Heart left ventricle (tissue), 16 donors: ENCODE measurements at regions not wholly inside any gene's neighbourhood (a gene's known extent, or its start where the extent isn't known, plus 50 kb on each side); places are given as distances from the start of the nearest gene placed in this dataset.

ENCODE experiments used
- ATAC-seq, 4 donors: fragments of 200-7000 bp; cut with Tn5 transposase; one replicate each; pipeline ENCODE4 v1.9.1; 2020 to 2022; ENCODE audit warnings: moderate library complexity in 4 of 4, mild to moderate bottlenecking in 3 of 4, moderate number of reproducible peaks in 1 of 4
- DNase-seq, 5 donors: peaks; one replicate each; pipeline ENCODE4 v3.0.0-alpha.2; 2020
- H3K27ac ChIP-seq, 12 donors: fragments of 200-600 bp; sonication (generic) in 4 of 12; one replicate each; pipeline versions ENCODE4 v1.5.0 to v1.8.0; 2016 to 2022; ENCODE audit warnings: mild to moderate bottlenecking in 2 of 12
- H3K27me3 ChIP-seq, 9 donors: fragments of 200-600 bp; sonication (generic) in 2 of 9; one replicate each; pipeline versions ENCODE4 v1.5.1 to v1.8.0; 2016 to 2022; ENCODE audit warnings: mild to moderate bottlenecking in 3 of 9
- H3K36me3 ChIP-seq, 9 donors: fragments of 200-600 bp; sonication (generic) in 2 of 9; one replicate each; pipeline versions ENCODE4 v1.5.0 to v1.8.0; 2018 to 2022; ENCODE audit warnings: mild to moderate bottlenecking in 2 of 9
- H3K4me1 ChIP-seq, 12 donors: fragments of 200-600 bp; sonication (generic) in 4 of 12; one replicate each; pipeline versions ENCODE4 v1.5.0 to v1.8.0; 2016 to 2022; ENCODE audit warnings: mild to moderate bottlenecking in 3 of 12
- H3K4me3 ChIP-seq, 12 donors: fragments of 200-600 bp; sonication (generic) in 4 of 12; one replicate each; pipeline versions ENCODE4 v1.5.0 to v1.8.0; 2017 to 2022; ENCODE audit warnings: mild to moderate bottlenecking in 9 of 12, moderate library complexity in 4 of 12
- H3K9me3 ChIP-seq, 12 donors: fragments of 200-600 bp; sonication (generic) in 4 of 12; one replicate each; pipeline versions ENCODE4 v1.5.0 to v1.8.0; 2016 to 2022; ENCODE audit warnings: mild to moderate bottlenecking in 1 of 12
- CTCF ChIP-seq, 12 donors: fragments of 200-600 bp; sonication (generic) in 4 of 12; IDR thresholded peaks; one replicate each; pipeline versions ENCODE4 v1.5.0 to v1.8.0; 2018 to 2022; ENCODE audit warnings: antibody characterized with exemption in 12 of 12, mild to moderate bottlenecking in 5 of 12
- POLR2A ChIP-seq, 2 donors: fragments of 450-650 bp; IDR thresholded peaks; one replicate each; pipeline ENCODE4 v1.6.1; 2017; ENCODE audit warnings: antibody characterized with exemption in 2 of 2, mild to moderate bottlenecking in 2 of 2, moderate library complexity in 2 of 2
- WGBS, 4 donors: extraction: QIAGEN DNeasy Blood & Tissue Kit in 2 of 4; methylation state at CpG; one replicate each; pipeline versions ENCODE4 v1.1.5 to v1.1.7; 2013 to 2018; 5-methylcytosine and 5-hydroxymethylcytosine counted together
- intact Hi-C, 10 donors: fragments of 100-400 bp; cut with DNase I; formaldehyde crosslinking; loops; one replicate each; pipeline versions ENCODE4 v1.11.1 to v1.14.2; 2022
- donor health status: ischemic (EF 13 %, LVEDD 7.1; RV severe dilation, severe dysfunction).
- donor health status: healthy with polysubstance abuse.
- donor health status: DM: no; HTN: yes; CAD: no.
- donor health status: DM: no; HTN: no; CAD: no.
- donor health status: ischemic (EF 25% LVEDD 6.9; RV normal size, moderate dysfunction).
- donor health status: ischemic (EF 25% LVEDD 5.7; RV mildly dilated, moderate dysfunction).
- donor health status: healthy.
- donor health status: DM: yes; HTN: yes; CAD: no.
- donor health status: ischemic (EF 35%, LVEDD 5.7; RV mildly dilated, moderate dysfunction).
- donor health status: nonischemic (EF 11% LVEDD 7.7; RV severe dilation, severe dysfunction).
- donor health status: DM: yes; HTN: yes; CAD: no.
- donor health status: PGD.
- donor health status: ischemic (EF 29% LVEDD 5.4; RV normal size, mild dysfunction).
- donor health status: nonischemic (EF 23%, LVEDD 6.1; RV moderate dilation, normal function).

- TF ChIP-seq CTCF (IDR thresholded peaks at IDR 0.05) (peak in 1 of 12 donors; percentile 18), POLR2A (IDR thresholded peaks at IDR 0.05) (no peak)
- Histone ChIP-seq H3K4me1 (peaks cover 3 to 31% (median 21%) of the 10 kb centered on the region in 12 donors), H3K27me3 (no peaks in the 10 kb centered on the region), H3K4me3 (no peak overlapping the region), H3K27ac (no peak overlapping the region), H3K9me3 (no peaks in the 10 kb centered on the region), H3K36me3 (no peaks in the 10 kb centered on the region)
- DNase-seq (no peak), ATAC-seq (no peak)
- intact Hi-C loops, result loop anchor here in 1 of 10 donors (5.0 kb wide), 1 partner anchor 79 kb away; no protein-coding TSS in a partner anchor
- WGBS, 4 donors, result 71 to 86% (median 81%) methylated on average over 4 of the region's 4 CpGs
These were observed 105.1 kb downstream of the CPN2 start for GRCh38 chr3:194245975-194246561.

- Histone ChIP-seq H3K27ac (no peak overlapping the region), H3K4me3 (no peak overlapping the region), H3K9me3 (no peaks in the 10 kb centered on the region), H3K4me1 (peaks cover 3 to 38% (median 25%) of the 10 kb centered on the region in 12 donors), H3K27me3 (no peaks in the 10 kb centered on the region), H3K36me3 (no peaks in the 10 kb centered on the region)
- intact Hi-C loops, result loop anchor here in 1 of 10 donors (5.0 kb wide), 1 partner anchor 80 kb away; no protein-coding TSS in a partner anchor
- no peak for DNase-seq
- no peak for ATAC-seq
- TF ChIP-seq POLR2A (IDR thresholded peaks at IDR 0.05) (no peak), CTCF (IDR thresholded peaks at IDR 0.05) (no peak)
- 90 to 92% (median 91%) methylated on average over 7 of the region's 7 CpGs for WGBS, 4 donors
These were observed 104.3 kb downstream of the CPN2 start for GRCh38 chr3:194246709-194247349.

- WGBS, 4 donors, result 96 to 98% (median 97%) methylated on average over 10 of the region's 10 CpGs
- H3K36me3 ChIP-seq, result no peaks in the 10 kb centered on the region
- no peak overlapping the region for H3K27ac ChIP-seq
- H3K4me3 ChIP-seq, result no peak overlapping the region
- intact Hi-C loops, result loop anchor here in 1 of 10 donors (5.0 kb wide), 1 partner anchor 80 kb away; no protein-coding TSS in a partner anchor
- peaks cover 3 to 38% (median 25%) of the 10 kb centered on the region in 12 donors for H3K4me1 ChIP-seq
- ATAC-seq (no peak), DNase-seq (no peak)
- no peaks in the 10 kb centered on the region for H3K27me3 ChIP-seq
- TF ChIP-seq CTCF (IDR thresholded peaks at IDR 0.05) (no peak), POLR2A (IDR thresholded peaks at IDR 0.05) (no peak)
- no peaks in the 10 kb centered on the region for H3K9me3 ChIP-seq
These were observed 103.8 kb downstream of the CPN2 start for GRCh38 chr3:194247350-194247740.

GRCh38 chr3:194249323-194250097 is 101.6 kb downstream of the CPN2 start:
- Histone ChIP-seq H3K27ac (peak overlapping the region in 1 of 12 donors; percentile 12), H3K9me3 (no peaks in the 10 kb centered on the region), H3K4me3 (no peak overlapping the region), H3K4me1 (peaks cover 3 to 38% (median 26%) of the 10 kb centered on the region in 12 donors), H3K36me3 (no peaks in the 10 kb centered on the region), H3K27me3 (no peaks in the 10 kb centered on the region)
- WGBS, 4 donors, result 50 to 67% (median 56%) methylated on average over 9 to 13 of the region's 13 CpGs
- DNase-seq (peak in 1 of 5 donors; percentile 58), ATAC-seq (peak in 1 of 4 donors; percentile 10)
- no peak for TF ChIP-seq POLR2A (IDR thresholded peaks at IDR 0.05)
- TF ChIP-seq CTCF (IDR thresholded peaks at IDR 0.05), result no peak
- intact Hi-C loops, result loop anchor here in 4 of 10 donors (5.0 to 10.0 kb wide), 3 partner anchors 82 to 245 kb away; partner anchors contain the start of gene HES1 (in 1 of the 4)
